Duodenal mucosa (tissue), 2 donors: ENCODE measurements at regions not wholly inside any gene's neighbourhood (a gene's known extent, or its start where the extent isn't known, plus 50 kb on each side); places are given as distances from the start of the nearest gene placed in this dataset.

Experiments used
- H3K27ac ChIP-seq: one replicate; pipeline ENCODE4 v1.7.0; 2013; ENCODE audit warnings: low read depth, low read length
- H3K27me3 ChIP-seq, 2 donors: one replicate each; pipeline ENCODE4 v1.7.0; 2013; ENCODE audit warnings: low read length in 2 of 2, control low read depth in 1 of 2; ENCODE audit not compliant: insufficient read depth in 2 of 2, control insufficient read depth in 1 of 2
- H3K36me3 ChIP-seq, 2 donors: one replicate each; pipeline ENCODE4 v1.7.0; 2013; ENCODE audit warnings: low read length in 2 of 2, control low read depth in 1 of 2; ENCODE audit not compliant: insufficient read depth in 2 of 2, control insufficient read depth in 1 of 2
- H3K4me1 ChIP-seq, 2 donors: one replicate each; pipeline ENCODE4 v1.7.0; 2013; ENCODE audit warnings: low read length in 2 of 2, control low read depth in 1 of 2; ENCODE audit not compliant: insufficient read depth in 2 of 2, control insufficient read depth in 1 of 2
- H3K4me3 ChIP-seq, 2 donors: one replicate each; pipeline ENCODE4 v1.7.0; 2013; ENCODE audit warnings: low read length in 2 of 2, low read depth in 1 of 2
- H3K9ac ChIP-seq, 2 donors: one replicate each; pipeline ENCODE4 v1.7.0; 2013; ENCODE audit warnings: low read length in 2 of 2, low read depth in 1 of 2
- H3K9me3 ChIP-seq, 2 donors: one replicate each; pipeline ENCODE4 v1.7.0; 2013; ENCODE audit warnings: low read length in 2 of 2, control low read depth in 1 of 2; ENCODE audit not compliant: control insufficient read depth in 1 of 2

DNA sequence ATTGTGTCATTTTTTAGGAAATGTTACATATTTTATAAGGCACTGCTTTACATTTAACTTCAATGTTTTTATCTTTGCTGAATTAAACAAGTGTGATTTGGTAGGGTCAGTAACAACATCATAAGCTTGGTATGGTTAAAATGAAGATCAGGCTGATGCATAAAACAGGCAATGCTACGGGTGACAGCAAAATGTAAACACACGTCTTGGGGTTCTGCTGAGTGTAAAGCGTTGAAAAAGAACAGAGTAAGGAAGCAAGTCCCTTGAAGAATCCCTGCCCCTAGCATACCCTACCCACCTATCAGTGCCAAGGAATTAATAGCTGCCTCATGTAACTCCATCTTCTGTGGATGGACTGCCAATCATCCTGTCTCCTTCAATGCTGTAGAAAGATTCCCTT is 157.0 kb downstream of the CBLL2 start:
- Histone ChIP-seq H3K4me3 (no peak overlapping the region), H3K27me3 (no peaks in the 10 kb centered on the region), H3K9ac (no peak overlapping the region), H3K36me3 (no peaks in the 10 kb centered on the region), H3K4me1 (no peaks in the 10 kb centered on the region), H3K27ac (no peak overlapping the region), H3K9me3 (no peaks in the 10 kb centered on the region)

DNA sequence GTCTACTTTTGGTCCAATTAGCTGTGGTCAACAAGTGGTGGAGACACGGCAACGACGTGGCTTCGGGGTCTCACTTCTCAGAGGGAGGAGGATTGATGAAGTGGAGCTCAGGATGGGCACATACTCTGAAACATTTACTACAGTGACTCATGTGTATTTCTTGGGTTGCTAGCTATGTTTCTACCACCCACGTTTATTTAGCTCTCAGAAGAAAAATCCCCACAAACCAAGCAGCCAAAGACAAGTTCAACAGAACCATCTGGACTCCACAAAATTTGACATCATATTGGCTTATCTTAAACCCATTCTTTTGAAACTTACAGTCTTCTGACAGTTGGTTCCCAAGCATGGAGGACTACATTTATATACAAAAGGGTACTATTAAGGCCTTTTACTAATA is 158.0 kb downstream of the CBLL2 start:
- Histone ChIP-seq H3K4me1 (no peaks in the 10 kb centered on the region), H3K4me3 (no peak overlapping the region), H3K27ac (no peak overlapping the region), H3K9ac (no peak overlapping the region), H3K9me3 (no peaks in the 10 kb centered on the region), H3K36me3 (no peaks in the 10 kb centered on the region), H3K27me3 (no peaks in the 10 kb centered on the region)

DNA sequence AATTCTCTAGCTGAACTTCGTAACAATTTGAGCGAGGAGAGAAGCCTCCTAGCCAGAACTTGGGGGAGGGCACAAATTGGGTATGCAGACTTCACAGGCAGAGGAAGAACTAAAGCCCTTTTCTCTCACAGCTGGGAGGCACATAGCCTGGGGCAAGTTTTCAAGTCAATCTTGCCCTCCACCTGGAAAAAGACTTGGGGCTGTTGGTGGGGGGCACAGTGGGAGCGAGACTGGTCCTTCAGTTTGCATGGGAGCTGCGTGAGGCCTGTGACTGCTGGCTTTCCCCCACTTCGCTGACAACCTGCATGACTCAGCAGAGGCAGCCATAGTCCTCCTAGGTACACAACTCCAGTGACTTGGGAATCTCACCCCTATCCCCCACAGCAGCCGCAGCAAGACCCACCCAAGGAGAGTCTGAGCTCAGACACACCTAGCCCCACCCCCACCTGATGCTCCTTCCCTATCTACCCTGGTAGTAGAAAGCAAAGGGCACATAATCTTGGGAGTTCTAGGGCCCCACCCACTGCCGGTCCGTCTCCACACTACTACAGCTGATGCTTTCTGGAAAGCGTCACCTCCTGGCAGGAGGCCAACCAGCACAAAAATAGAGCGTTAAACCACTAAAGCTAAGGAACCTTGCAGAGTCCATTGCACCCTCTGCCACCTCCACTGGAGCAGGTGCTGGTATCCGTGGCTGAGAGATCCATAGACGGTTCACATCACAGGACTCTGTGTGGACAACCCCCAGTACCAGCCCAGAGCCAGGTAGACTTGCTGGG is 160.8 kb downstream of the CBLL2 start:
- Histone ChIP-seq H3K9me3 (no peaks in the 10 kb centered on the region), H3K36me3 (no peaks in the 10 kb centered on the region)

DNA sequence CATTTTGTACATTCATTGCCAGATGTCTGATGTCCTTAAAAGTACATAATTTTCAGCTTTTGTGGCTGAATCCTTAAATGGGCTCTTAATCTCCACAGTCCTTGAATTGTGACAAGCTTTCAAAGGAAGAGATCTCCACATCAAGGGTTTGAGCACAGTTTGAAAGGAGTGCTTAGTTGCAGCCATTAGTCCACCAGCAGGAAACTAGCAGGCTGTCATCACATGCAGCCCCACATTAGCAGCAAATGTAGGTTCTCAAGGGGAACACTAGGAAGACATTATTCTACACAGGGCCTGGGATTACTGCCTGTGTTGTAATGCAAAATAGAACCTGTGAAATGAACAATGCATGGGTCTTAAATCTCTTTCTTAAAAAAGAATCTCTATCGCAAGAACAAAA is 173.2 kb downstream of the CBLL2 start:
- Histone ChIP-seq H3K27ac (no peak overlapping the region), H3K9me3 (no peaks in the 10 kb centered on the region)

More for the DNA sequence above, 160.8 kb downstream of the CBLL2 start:
- no peaks in the 10 kb centered on the region for H3K4me1 ChIP-seq
- no peak overlapping the region for H3K4me3 ChIP-seq
- H3K9ac ChIP-seq = no peak overlapping the region
- no peak overlapping the region for H3K27ac ChIP-seq
- H3K27me3 ChIP-seq = no peaks in the 10 kb centered on the region

DNA sequence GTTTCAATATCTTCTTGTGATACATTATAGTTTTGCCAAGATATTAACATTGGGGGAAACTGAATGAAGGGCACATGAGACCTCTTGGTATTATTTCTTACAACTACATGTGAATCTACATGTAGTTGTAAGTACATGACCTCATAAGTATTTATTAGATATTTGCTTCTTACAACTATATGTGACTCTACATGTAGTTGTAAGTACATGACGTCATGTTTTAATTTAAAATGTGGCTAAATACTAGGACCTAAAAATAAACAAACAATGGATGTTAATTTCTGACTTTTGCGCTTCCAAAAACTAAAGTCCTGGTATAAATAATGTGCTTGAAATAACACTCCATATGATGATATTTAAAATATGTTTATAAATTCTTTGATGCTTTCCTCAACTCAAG is 190.2 kb downstream of the CBLL2 start:
- H3K27me3 ChIP-seq = no peaks in the 10 kb centered on the region
- H3K36me3 ChIP-seq = no peaks in the 10 kb centered on the region
- H3K9me3 ChIP-seq = no peaks in the 10 kb centered on the region
- H3K4me3 ChIP-seq = no peak overlapping the region
- no peak overlapping the region for H3K27ac ChIP-seq
- H3K4me1 ChIP-seq = no peaks in the 10 kb centered on the region
- no peak overlapping the region for H3K9ac ChIP-seq

More for the DNA sequence above, 173.2 kb downstream of the CBLL2 start:
- H3K27me3 ChIP-seq = no peaks in the 10 kb centered on the region
- no peaks in the 10 kb centered on the region for H3K36me3 ChIP-seq
- no peak overlapping the region for H3K9ac ChIP-seq
- no peaks in the 10 kb centered on the region for H3K4me1 ChIP-seq
- H3K4me3 ChIP-seq = no peak overlapping the region

DNA sequence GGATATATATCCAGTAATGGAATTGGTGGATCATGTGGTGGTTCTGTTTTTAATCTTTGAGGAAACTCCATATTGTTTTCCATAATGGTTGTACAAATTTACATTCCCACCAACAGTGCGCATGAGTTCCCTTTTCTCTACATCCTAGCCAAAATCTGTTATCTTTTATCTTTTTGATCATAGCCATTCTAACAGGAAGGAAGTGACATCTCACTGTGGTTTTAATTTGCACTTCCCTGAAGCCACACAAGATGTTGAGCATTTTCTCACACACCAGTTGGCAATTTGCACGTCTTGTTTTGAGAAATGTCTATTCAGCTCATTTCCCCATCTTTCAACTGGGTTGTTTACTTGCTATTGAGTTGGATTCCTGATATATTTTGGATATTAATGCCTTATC is 194.9 kb downstream of the CBLL2 start:
- Histone ChIP-seq H3K27me3 (no peaks in the 10 kb centered on the region), H3K36me3 (no peaks in the 10 kb centered on the region), H3K9ac (no peak overlapping the region), H3K9me3 (no peaks in the 10 kb centered on the region), H3K4me1 (no peaks in the 10 kb centered on the region), H3K27ac (no peak overlapping the region), H3K4me3 (no peak overlapping the region)

DNA sequence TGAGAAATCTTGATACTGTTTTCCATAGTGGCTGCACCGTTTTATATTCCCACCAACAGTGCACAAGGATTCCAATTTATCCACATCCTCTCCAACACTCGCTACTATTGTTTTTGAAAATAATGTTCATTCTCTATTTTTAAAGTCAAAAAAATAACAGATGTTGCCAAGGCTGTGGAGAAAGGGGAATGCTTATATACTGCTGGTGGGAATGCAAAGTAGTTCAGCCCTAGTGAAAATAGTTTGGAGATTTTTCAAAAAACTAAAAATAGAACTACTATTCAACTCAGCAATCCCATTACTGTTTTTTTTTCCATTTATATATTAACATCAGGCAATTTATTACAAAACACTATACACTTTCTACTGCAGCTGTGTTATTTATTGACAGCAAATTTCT is 208.7 kb downstream of the CBLL2 start:
- H3K4me3 ChIP-seq = no peak overlapping the region
- no peak overlapping the region for H3K9ac ChIP-seq
- no peaks in the 10 kb centered on the region for H3K4me1 ChIP-seq
- H3K9me3 ChIP-seq = no peaks in the 10 kb centered on the region
- H3K36me3 ChIP-seq = no peaks in the 10 kb centered on the region
- H3K27me3 ChIP-seq = no peaks in the 10 kb centered on the region
- no peak overlapping the region for H3K27ac ChIP-seq

DNA sequence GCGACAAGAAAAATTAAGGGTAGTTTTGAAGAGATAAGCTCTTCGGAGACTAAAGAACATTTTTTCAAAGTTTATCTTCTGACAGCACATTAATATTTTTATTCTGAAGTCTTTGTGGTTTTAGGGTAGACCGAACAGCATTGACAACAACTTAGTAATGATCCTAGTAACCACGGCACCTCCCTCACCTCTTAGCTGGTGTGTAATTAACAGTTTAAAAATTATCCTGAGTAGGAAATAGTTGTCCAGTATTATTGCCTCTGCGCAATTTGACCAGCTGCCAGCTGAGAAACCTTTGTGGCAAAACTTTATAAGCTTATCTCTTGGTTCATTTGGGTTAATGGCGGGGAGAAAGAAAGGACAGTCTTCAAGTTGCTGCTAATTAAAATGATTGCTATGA is 213.6 kb downstream of the CBLL2 start:
- Histone ChIP-seq H3K36me3 (no peaks in the 10 kb centered on the region), H3K27me3 (no peaks in the 10 kb centered on the region), H3K4me1 (no peaks in the 10 kb centered on the region), H3K4me3 (no peak overlapping the region), H3K9ac (no peak overlapping the region), H3K27ac (no peak overlapping the region), H3K9me3 (no peaks in the 10 kb centered on the region)

- no peaks in the 10 kb centered on the region for H3K27me3 ChIP-seq
- no peak overlapping the region for H3K4me3 ChIP-seq
- H3K4me1 ChIP-seq = no peaks in the 10 kb centered on the region
- H3K9ac ChIP-seq = no peak overlapping the region
- H3K36me3 ChIP-seq = no peaks in the 10 kb centered on the region
- H3K27ac ChIP-seq = no peak overlapping the region
- no peaks in the 10 kb centered on the region for H3K9me3 ChIP-seq
These were observed 244.2 kb downstream of the CBLL2 start for GRCh38 chrX:22516893-22517292.

DNA sequence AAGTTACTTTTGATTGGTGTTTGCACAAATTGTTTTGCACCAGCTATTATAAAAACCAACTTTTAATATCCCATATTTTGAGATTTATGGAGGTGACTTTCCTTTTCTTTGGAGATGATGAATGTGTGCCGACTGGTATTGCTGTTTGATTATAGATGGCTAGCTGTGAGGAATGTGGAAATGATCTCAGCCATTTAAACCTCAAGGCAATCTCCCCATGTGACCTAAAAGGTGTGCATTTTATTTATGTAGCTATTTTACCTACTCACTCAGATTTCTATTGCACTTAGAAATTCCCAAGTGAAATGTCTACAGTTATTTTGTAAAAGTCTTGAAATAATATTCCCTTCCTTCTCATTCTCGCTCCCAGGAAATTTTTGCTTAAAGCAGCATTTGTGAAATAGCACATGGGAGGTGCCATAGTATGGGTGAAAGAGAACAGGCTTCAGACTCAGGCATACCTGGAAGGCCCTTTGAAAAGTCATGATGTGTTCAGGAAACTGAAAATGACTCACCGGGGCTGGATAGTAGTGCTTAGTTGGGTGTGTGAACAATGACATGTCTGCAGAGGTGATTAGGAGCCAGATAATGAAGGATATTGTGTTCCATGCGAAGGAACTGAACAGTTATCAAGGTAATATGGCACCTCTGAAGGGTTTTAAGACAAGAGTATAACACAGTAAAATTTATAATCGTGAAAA is 247.6 kb downstream of the CBLL2 start:
- Histone ChIP-seq H3K9me3 (no peaks in the 10 kb centered on the region), H3K27me3 (no peaks in the 10 kb centered on the region), H3K4me3 (no peak overlapping the region), H3K27ac (no peak overlapping the region), H3K9ac (no peak overlapping the region), H3K36me3 (no peaks in the 10 kb centered on the region), H3K4me1 (no peaks in the 10 kb centered on the region)
